AG09319 (cell line): ENCODE measurements at regions not wholly inside any gene's neighbourhood (a gene's known extent, or its start where the extent isn't known, plus 50 kb on each side); places are given as distances from the start of the nearest gene placed in this dataset.
A peak's percentile ranks its signal among the peaks of the same experiment; 100 is the strongest.

ENCODE experiments used
- DNase-seq: peaks from one replicate; pipeline ENCODE4 v3.0.0-alpha.2; 2010; ENCODE audit warnings: low read depth; ENCODE audit errors: extremely low read depth
- CTCF ChIP-seq: IDR thresholded peaks from 2 replicates; pipeline ENCODE4 v1.5.1; 2011; ENCODE audit warnings: low read depth, mild to moderate bottlenecking, inconsistent platforms, low read length, moderate library complexity

- no peak for DNase-seq
- no peak for TF ChIP-seq CTCF
Observed at GRCh38 chr1:25067518-25068251, 137.6 kb upstream of the RUNX3 start.

GRCh38 chr1:25066731-25067517 is 136.8 kb upstream of the RUNX3 start:
- DNase-seq = no peak
- TF ChIP-seq CTCF = no peak

GRCh38 chr1:25066256-25066655 is 136.2 kb upstream of the RUNX3 start:
- TF ChIP-seq CTCF = no peak
- DNase-seq = no peak

GRCh38 chr1:25065795-25066238 is 135.7 kb upstream of the RUNX3 start:
- DNase-seq = peak; percentile 2

GRCh38 chr1:25065321-25065721 is 135.2 kb upstream of the RUNX3 start:
- DNase-seq = no peak
- no peak for TF ChIP-seq CTCF

More at GRCh38 chr1:25065795-25066238, 135.7 kb upstream of the RUNX3 start:
- TF ChIP-seq CTCF = no peak

- no peak for DNase-seq
- no peak for TF ChIP-seq CTCF
Observed at GRCh38 chr1:25064465-25065240, 134.6 kb upstream of the RUNX3 start.
